Sigmoid colon (tissue), 6 donors: ENCODE measurements at regions not wholly inside any gene's neighbourhood (a gene's known extent, or its start where the extent isn't known, plus 50 kb on each side); places are given as distances from the start of the nearest gene placed in this dataset.

ENCODE experiments used
- DNase-seq: peaks from one replicate; pipeline ENCODE4 v3.0.0-alpha.2; 2019
- H3K27ac ChIP-seq, 4 donors: fragments of 200-600 bp; sonication (generic); one replicate each; pipeline ENCODE4 v1.5.1; 2016 to 2019; ENCODE audit warnings: mild to moderate bottlenecking in 1 of 4
- H3K27me3 ChIP-seq, 3 donors: fragments of 200-600 bp; sonication (generic); one replicate each; pipeline ENCODE4 v1.5.1; 2019; ENCODE audit warnings: mild to moderate bottlenecking in 1 of 3
- H3K36me3 ChIP-seq, 4 donors: fragments of 200-600 bp; sonication (generic); one replicate each; pipeline ENCODE4 v1.5.1; 2016 to 2019
- H3K4me1 ChIP-seq, 4 donors: fragments of 200-600 bp; sonication (generic); one replicate each; pipeline ENCODE4 v1.5.1; 2017 to 2019
- H3K4me3 ChIP-seq, 4 donors: fragments of 200-600 bp; sonication (generic); one replicate each; pipeline ENCODE4 v1.5.1; 2017 to 2019; ENCODE audit warnings: mild to moderate bottlenecking in 2 of 4, moderate library complexity in 1 of 4
- H3K9me3 ChIP-seq, 4 donors: fragments of 200-600 bp in 3 of 4; sonication (generic) in 3 of 4; one replicate each; pipeline versions ENCODE4 v1.5.1 to v1.6.1; 2013 to 2019
- CTCF ChIP-seq, 4 experiments: fragments of 450-650 bp in 3 of 4; fragments of 200-600 bp in 1 of 4; IDR thresholded peaks; one replicate each; pipeline ENCODE4 v1.5.1; 2016 to 2019; ENCODE audit warnings: antibody characterized with exemption in 4 of 4, mild to moderate bottlenecking in 3 of 4, moderate library complexity in 2 of 4
- EP300 ChIP-seq, 4 donors: sonication (generic); formaldehyde crosslinking; IDR thresholded peaks; one replicate each; pipeline ENCODE4 v1.6.1; 2017; ENCODE audit warnings: antibody characterized with exemption in 4 of 4
- POLR2A ChIP-seq, 2 donors: fragments of 450-650 bp; IDR thresholded peaks; one replicate each; pipeline ENCODE4 v1.6.1; 2016; ENCODE audit warnings: antibody characterized with exemption in 2 of 2, mild to moderate bottlenecking in 2 of 2, moderate library complexity in 2 of 2
- POLR2AphosphoS5 ChIP-seq, 4 donors: sonication (generic); formaldehyde crosslinking; IDR thresholded peaks; one replicate each; pipeline ENCODE4 v1.6.1; 2017; ENCODE audit warnings: antibody characterized with exemption in 4 of 4
- WGBS, 2 donors: extraction: QIAGEN DNeasy Blood & Tissue Kit; methylation state at CpG; one replicate each; pipeline ENCODE4 v1.1.7; 2013; 5-methylcytosine and 5-hydroxymethylcytosine counted together
- intact Hi-C: fragments of 100-400 bp; cut with DNase I; formaldehyde crosslinking; loops from one replicate; pipeline ENCODE4 v1.15.1; 2023
- donor health status: healthy with polysubstance abuse.
- donor health status: healthy.

GRCh38 chr2:224182498-224182897, 143.4 kb upstream of the SERPINE2 start:
- Histone ChIP-seq H3K4me1 (no peaks in the 10 kb centered on the region), H3K4me3 (no peak overlapping the region), H3K36me3 (no peaks in the 10 kb centered on the region), H3K27me3 (no peaks in the 10 kb centered on the region), H3K9me3 (peaks cover 0 to 3% (median 0%) of the 10 kb centered on the region in 4 donors), H3K27ac (no peak overlapping the region)
- TF ChIP-seq CTCF (IDR thresholded peaks at IDR 0.05) (no peak), POLR2AphosphoS5 (IDR thresholded peaks at IDR 0.05) (no peak)
- DNase-seq: no peak
- intact Hi-C loops: no loop called here
- 66 to 85% methylated on average over 3 of the region's 3 CpGs for WGBS, 2 donors

- no peak for DNase-seq
- no peaks in the 10 kb centered on the region for H3K4me1 ChIP-seq
- no peaks in the 10 kb centered on the region for H3K27me3 ChIP-seq
- 76 to 86% methylated on average over 6 of the region's 6 CpGs for WGBS, 2 donors
- no peak overlapping the region for H3K27ac ChIP-seq
- peaks cover 0 to 3% (median 0%) of the 10 kb centered on the region in 4 donors for H3K9me3 ChIP-seq
- TF ChIP-seq CTCF (IDR thresholded peaks at IDR 0.05) (no peak), POLR2A (IDR thresholded peaks at IDR 0.05) (no peak), POLR2AphosphoS5 (IDR thresholded peaks at IDR 0.05) (no peak), EP300 (IDR thresholded peaks at IDR 0.05) (no peak)
- intact Hi-C loops: no loop called here
- no peak overlapping the region for H3K4me3 ChIP-seq
- no peaks in the 10 kb centered on the region for H3K36me3 ChIP-seq
These were observed 142.6 kb upstream of the SERPINE2 start for GRCh38 chr2:224181534-224182155.

- no peak for DNase-seq
- Histone ChIP-seq H3K27me3 (no peaks in the 10 kb centered on the region), H3K4me3 (no peak overlapping the region), H3K4me1 (no peaks in the 10 kb centered on the region), H3K27ac (no peak overlapping the region), H3K36me3 (no peaks in the 10 kb centered on the region), H3K9me3 (peaks cover 0 to 3% (median 0%) of the 10 kb centered on the region in 4 donors)
- WGBS, 2 donors: 85 to 88% methylated on average over 4 of the region's 4 CpGs
- no peak for TF ChIP-seq POLR2A (IDR thresholded peaks at IDR 0.05)
- no peak for TF ChIP-seq POLR2AphosphoS5 (IDR thresholded peaks at IDR 0.05)
- TF ChIP-seq CTCF (IDR thresholded peaks at IDR 0.05): no peak
- no peak for TF ChIP-seq EP300 (IDR thresholded peaks at IDR 0.05)
- intact Hi-C loops: no loop called here
These were observed 141.7 kb upstream of the SERPINE2 start for GRCh38 chr2:224180810-224181209.

- H3K36me3 ChIP-seq: no peaks in the 10 kb centered on the region
- peaks cover 0 to 3% (median 0%) of the 10 kb centered on the region in 4 donors for H3K9me3 ChIP-seq
- WGBS, 2 donors: 60 to 71% methylated on average over 4 of the region's 4 CpGs
- H3K4me1 ChIP-seq: no peaks in the 10 kb centered on the region
- no peaks in the 10 kb centered on the region for H3K27me3 ChIP-seq
- intact Hi-C loops: no loop called here
- TF ChIP-seq POLR2A (IDR thresholded peaks at IDR 0.05): no peak
- no peak for DNase-seq
- H3K27ac ChIP-seq: no peak overlapping the region
- H3K4me3 ChIP-seq: no peak overlapping the region
These were observed 139.0 kb upstream of the SERPINE2 start for GRCh38 chr2:224178056-224178455.

GRCh38 chr2:224175538-224175937, 136.5 kb upstream of the SERPINE2 start:
- 75 to 93% methylated on average over 2 of the region's 2 CpGs for WGBS, 2 donors
- H3K27me3 ChIP-seq: no peaks in the 10 kb centered on the region
- no peak for DNase-seq
- H3K36me3 ChIP-seq: no peaks in the 10 kb centered on the region
- no peak overlapping the region for H3K27ac ChIP-seq
- intact Hi-C loops: no loop called here
- no peak overlapping the region for H3K4me3 ChIP-seq
- H3K9me3 ChIP-seq: no peaks in the 10 kb centered on the region
- no peaks in the 10 kb centered on the region for H3K4me1 ChIP-seq
- no peak for TF ChIP-seq CTCF (IDR thresholded peaks at IDR 0.05)
- no peak for TF ChIP-seq EP300 (IDR thresholded peaks at IDR 0.05)
- no peak for TF ChIP-seq POLR2AphosphoS5 (IDR thresholded peaks at IDR 0.05)
